Activated CD8-positive, alpha-beta memory T cell treated with anti-CD3 and anti-CD28 coated beads, Interleukin-2, amount 50 U/mL, for 1 hour (primary cell): ENCODE measurements at regions not wholly inside any gene's neighbourhood (a gene's known extent, or its start where the extent isn't known, plus 50 kb on each side); places are given as distances from the start of the nearest gene placed in this dataset.
"Not testable (repeated sequence)": the region's sequence is repeated elsewhere in the genome, so short reads cannot be mapped to it uniquely, and the experiment has no call there.

Experiments
- DNase-seq: peaks from one replicate; pipeline ENCODE4 v3.0.0-alpha.2; 2020; ENCODE audit errors: extremely low read depth

- DNase-seq, result no peak
Observed at GRCh38 chr2:7430421-7430868, 513.2 kb downstream of the RNF144A start.

GRCh38 chr2:7430869-7431641 is 513.8 kb downstream of the RNF144A start:
- no peak for DNase-seq

- DNase-seq, result no peak
Observed at GRCh38 chr2:7432436-7432835, 515.2 kb downstream of the RNF144A start.

- no peak for DNase-seq
Observed at GRCh38 chr2:7436096-7436906, 519.1 kb downstream of the RNF144A start.

GRCh38 chr2:7437141-7437540 is 519.9 kb downstream of the RNF144A start:
- DNase-seq, result no peak

- DNase-seq, result no peak
Observed at GRCh38 chr2:7437716-7438632, 520.8 kb downstream of the RNF144A start.

- no peak for DNase-seq
Observed at GRCh38 chr2:7438855-7439254, 521.6 kb downstream of the RNF144A start.

- DNase-seq, result no peak
Observed at GRCh38 chr2:7440977-7441376, 523.8 kb downstream of the RNF144A start.

GRCh38 chr2:7441841-7442240 is 524.6 kb downstream of the RNF144A start:
- not testable (repeated sequence) for DNase-seq

GRCh38 chr2:7444626-7445025 is 527.4 kb downstream of the RNF144A start:
- DNase-seq, result no peak

GRCh38 chr2:7448578-7449264 is 531.5 kb downstream of the RNF144A start:
- no peak for DNase-seq

- DNase-seq, result no peak
Observed at GRCh38 chr2:7449298-7449697, 532.1 kb downstream of the RNF144A start.

GRCh38 chr2:7450188-7450832 is 533.1 kb downstream of the RNF144A start:
- DNase-seq, result peak; percentile 29

GRCh38 chr2:7450833-7451190 is 533.6 kb downstream of the RNF144A start:
- no peak for DNase-seq

GRCh38 chr2:7452110-7452876 is 535.1 kb downstream of the RNF144A start:
- DNase-seq, result no peak

GRCh38 chr2:7454592-7454991 is 537.4 kb downstream of the RNF144A start:
- no peak for DNase-seq

- no peak for DNase-seq
Observed at GRCh38 chr2:7456762-7457161, 539.5 kb downstream of the RNF144A start.

- DNase-seq, result no peak
Observed at GRCh38 chr2:7458066-7458465, 540.9 kb downstream of the RNF144A start.

GRCh38 chr2:7467782-7468447 is 550.7 kb downstream of the RNF144A start:
- DNase-seq, result peak; percentile 44

GRCh38 chr2:7468448-7468828 is 551.2 kb downstream of the RNF144A start:
- no peak for DNase-seq
